ENCODE measurements at regions not wholly inside any gene's neighbourhood (a gene's known extent, or its start where the extent isn't known, plus 50 kb on each side); places are given as distances from the start of the nearest gene placed in this dataset.

- H3K4me3 Mint-ChIP-seq = no peak overlapping the region
- no peaks in the 10 kb centered on the region for H3K36me3 Mint-ChIP-seq
- no peaks in the 10 kb centered on the region for H3K4me1 Mint-ChIP-seq
- H3K9me3 Mint-ChIP-seq = no peaks in the 10 kb centered on the region
- DNase-seq (ENCODE audit: low spot score in 2 of 2) = peak in 1 of 2 donors; percentile 28
- no peak for ATAC-seq
- no peak overlapping the region for H3K27ac Mint-ChIP-seq
Measured at GRCh38 chr14:101113835-101114725, 210.6 kb upstream of the RTL1 start.

- Mint-ChIP-seq H3K36me3 (no peaks in the 10 kb centered on the region), H3K4me1 (no peaks in the 10 kb centered on the region), H3K27ac (no peak overlapping the region), H3K4me3 (no peak overlapping the region), H3K9me3 (no peaks in the 10 kb centered on the region)
- DNase-seq (ENCODE audit: low spot score in 2 of 2) = peak in 1 of 2 donors; percentile 13
- ATAC-seq = no peak
Measured at GRCh38 chr14:101114726-101115515, 211.4 kb upstream of the RTL1 start.

GRCh38 chr14:101115652-101116051, 212.1 kb upstream of the RTL1 start:
- Mint-ChIP-seq H3K4me1 (peaks cover 5% of the 10 kb centered on the region), H3K4me3 (no peak overlapping the region), H3K27ac (no peak overlapping the region), H3K9me3 (no peaks in the 10 kb centered on the region), H3K36me3 (no peaks in the 10 kb centered on the region)
- no peak for ATAC-seq
- peak in 1 of 2 donors; percentile 18 for DNase-seq (ENCODE audit: low spot score in 2 of 2)

GRCh38 chr14:101116065-101116464, 212.5 kb upstream of the RTL1 start:
- peaks cover 9% of the 10 kb centered on the region for H3K4me1 Mint-ChIP-seq
- H3K4me3 Mint-ChIP-seq = no peak overlapping the region
- no peak overlapping the region for H3K27ac Mint-ChIP-seq
- no peaks in the 10 kb centered on the region for H3K36me3 Mint-ChIP-seq
- DNase-seq (ENCODE audit: low spot score in 2 of 2) = peak in 1 of 2 donors; percentile 25
- ATAC-seq = no peak
- H3K9me3 Mint-ChIP-seq = no peaks in the 10 kb centered on the region

- Mint-ChIP-seq H3K36me3 (no peaks in the 10 kb centered on the region), H3K27ac (no peak overlapping the region), H3K4me1 (peaks cover 14% of the 10 kb centered on the region), H3K9me3 (no peaks in the 10 kb centered on the region), H3K4me3 (no peak overlapping the region)
- no peak for ATAC-seq
- peak in 1 of 2 donors; percentile 8 for DNase-seq (ENCODE audit: low spot score in 2 of 2)
Measured at GRCh38 chr14:101116486-101117130, 213.1 kb upstream of the RTL1 start.

GRCh38 chr14:101117543-101117942, 214.0 kb upstream of the RTL1 start:
- DNase-seq (ENCODE audit: low spot score in 2 of 2) (no peak), ATAC-seq (no peak)
- H3K4me1 Mint-ChIP-seq = peaks cover 14% of the 10 kb centered on the region
- no peaks in the 10 kb centered on the region for H3K9me3 Mint-ChIP-seq
- no peak overlapping the region for H3K27ac Mint-ChIP-seq
- H3K36me3 Mint-ChIP-seq = no peaks in the 10 kb centered on the region
- no peak overlapping the region for H3K4me3 Mint-ChIP-seq

- no peaks in the 10 kb centered on the region for H3K36me3 Mint-ChIP-seq
- no peak overlapping the region for H3K27ac Mint-ChIP-seq
- peak in 1 of 2 donors; percentile 25 for DNase-seq (ENCODE audit: low spot score in 2 of 2)
- no peaks in the 10 kb centered on the region for H3K9me3 Mint-ChIP-seq
- ATAC-seq = no peak
- H3K4me1 Mint-ChIP-seq = peaks cover 14% of the 10 kb centered on the region
- H3K4me3 Mint-ChIP-seq = no peak overlapping the region
Measured at GRCh38 chr14:101118233-101118632, 214.7 kb upstream of the RTL1 start.

GRCh38 chr14:101118746-101119591, 215.4 kb upstream of the RTL1 start:
- DNase-seq (ENCODE audit: low spot score in 2 of 2) (peak in 1 of 2 donors; percentile 20), ATAC-seq (no peak)
- Mint-ChIP-seq H3K27ac (no peak overlapping the region), H3K4me3 (no peak overlapping the region), H3K4me1 (peaks cover 14% of the 10 kb centered on the region), H3K9me3 (no peaks in the 10 kb centered on the region), H3K36me3 (no peaks in the 10 kb centered on the region)

GRCh38 chr14:101119830-101120571, 216.5 kb upstream of the RTL1 start:
- DNase-seq (ENCODE audit: low spot score in 2 of 2) (no peak), ATAC-seq (no peak)
- Mint-ChIP-seq H3K9me3 (no peaks in the 10 kb centered on the region), H3K36me3 (no peaks in the 10 kb centered on the region), H3K4me3 (peak overlapping the region; percentile 40), H3K27ac (no peak overlapping the region), H3K4me1 (peaks cover 14% of the 10 kb centered on the region)

- Mint-ChIP-seq H3K9me3 (no peaks in the 10 kb centered on the region), H3K4me3 (peak overlapping the region; percentile 40), H3K27ac (no peak overlapping the region), H3K36me3 (no peaks in the 10 kb centered on the region), H3K4me1 (peaks cover 14% of the 10 kb centered on the region)
- ATAC-seq (peak; percentile 42), DNase-seq (ENCODE audit: low spot score in 2 of 2) (peak in 1 of 2 donors; percentile 40)
Measured at GRCh38 chr14:101120641-101121507, 217.4 kb upstream of the RTL1 start.

GRCh38 chr14:101121508-101122139, 218.1 kb upstream of the RTL1 start:
- no peak overlapping the region for H3K27ac Mint-ChIP-seq
- peak overlapping the region; percentile 40 for H3K4me3 Mint-ChIP-seq
- peak in 1 of 2 donors; percentile 39 for DNase-seq (ENCODE audit: low spot score in 2 of 2)
- ATAC-seq = no peak
- no peaks in the 10 kb centered on the region for H3K9me3 Mint-ChIP-seq
- no peaks in the 10 kb centered on the region for H3K36me3 Mint-ChIP-seq
- H3K4me1 Mint-ChIP-seq = peaks cover 14% of the 10 kb centered on the region

GRCh38 chr14:101122237-101123141, 219.0 kb upstream of the RTL1 start:
- Mint-ChIP-seq H3K4me1 (peaks cover 14% of the 10 kb centered on the region), H3K9me3 (no peaks in the 10 kb centered on the region), H3K36me3 (no peaks in the 10 kb centered on the region), H3K27ac (no peak overlapping the region), H3K4me3 (no peak overlapping the region)
- DNase-seq (ENCODE audit: low spot score in 2 of 2) = peak in 1 of 2 donors; percentile 41
- no peak for ATAC-seq

Measured in stimulated activated effector memory CD8-positive, alpha-beta T cell treated with anti-CD3 and anti-CD28 coated beads, Interleukin-12 subunit alpha, Interleukin-12 subunit beta, amount 100 ng/mL, for 72 hours (primary cell).